HCT116 (cell line): ENCODE measurements at regions not wholly inside any gene's neighbourhood (a gene's known extent, or its start where the extent isn't known, plus 50 kb on each side); places are given as distances from the start of the nearest gene placed in this dataset.

Source experiments
- CTCF ChIP-seq, 3 experiments: fragments of 200-600 bp in 1 of 3; sonication (generic) in 1 of 3; IDR thresholded peaks in 2 of 3; conservative IDR thresholded peaks in 1 of 3; 2 replicates each; pipeline ENCODE4 v1.5.1; 2012 to 2017; ENCODE audit warnings: low read depth in 2 of 3, low read length in 2 of 3, antibody characterized with exemption in 1 of 3, borderline replicate concordance in 1 of 3, control low read depth in 1 of 3, mild to moderate bottlenecking in 1 of 3, mixed read lengths in 1 of 3, mixed run types in 1 of 3, moderate library complexity in 1 of 3; ENCODE audit not compliant: insufficient read depth in 1 of 3
- EZH2 ChIP-seq: fragments of 200-600 bp; sonication (generic); IDR thresholded peaks from 2 replicates; pipeline ENCODE4 v1.6.1; 2017; ENCODE audit warnings: antibody characterized with exemption, mixed run types
- MAX ChIP-seq: IDR thresholded peaks from 2 replicates; pipeline ENCODE4 v1.6.1; 2012
- POLR2A ChIP-seq: IDR thresholded peaks from 2 replicates; pipeline ENCODE4 v1.7.0; 2011; ENCODE audit warnings: borderline replicate concordance; ENCODE audit not compliant: insufficient read depth, insufficient read length; ENCODE audit errors: extremely low read depth
- POLR2AphosphoS5 ChIP-seq: IDR thresholded peaks from 2 replicates; pipeline ENCODE4 v1.6.1; 2011; ENCODE audit warnings: mild to moderate bottlenecking, low read depth, low read length, moderate library complexity
- RAD21 ChIP-seq: IDR thresholded peaks from 2 replicates; pipeline ENCODE4 v1.6.1; 2012; ENCODE audit warnings: low read depth, mild to moderate bottlenecking
- SIN3A ChIP-seq: IDR thresholded peaks from 2 replicates; pipeline ENCODE4 v1.6.1; 2012; ENCODE audit warnings: low read depth
- SP1 ChIP-seq: IDR thresholded peaks from 2 replicates; pipeline ENCODE4 v1.6.1; 2012; ENCODE audit warnings: low read depth
- YY1 ChIP-seq: IDR thresholded peaks from 2 replicates; pipeline ENCODE4 v1.6.1; 2011; ENCODE audit warnings: low read length, low read depth, moderate library complexity, mild to moderate bottlenecking; ENCODE audit not compliant: insufficient replicate concordance; ENCODE audit errors: extremely low read depth
- ZNF274 ChIP-seq: fragments of 200-500 bp; sonication (Bioruptor generic); IDR thresholded peaks from 2 replicates; pipeline ENCODE4 v1.6.1; 2014; ENCODE audit warnings: mild to moderate bottlenecking, low read depth, low read length, inconsistent platforms

GRCh38 chr2:234559609-234560008, 62.7 kb upstream of the ARL4C start:
- TF ChIP-seq EZH2 (no peak), POLR2A (no peak), SP1 (no peak), CTCF (IDR thresholded peaks at IDR 0.05 in 2 of 3, conservative IDR thresholded peaks at IDR 0.05 in 1 of 3; ENCODE audit: borderline replicate concordance in 1 of 3, insufficient read depth in 1 of 3, low read depth in 2 of 3, low read length in 2 of 3) (no peak), RAD21 (no peak), MAX (no peak), POLR2AphosphoS5 (no peak), YY1 (no peak), SIN3A (no peak), ZNF274 (no peak)
